ENCODE measurements at regions not wholly inside any gene's neighbourhood (a gene's known extent, or its start where the extent isn't known, plus 50 kb on each side); places are given as distances from the start of the nearest gene placed in this dataset.
"Not testable (repeated sequence)": the region's sequence is repeated elsewhere in the genome, so short reads cannot be mapped to it uniquely, and the experiment has no call there.

- Histone ChIP-seq H3K79me2 (ENCODE audit: insufficient read depth) (no peaks in the 10 kb centered on the region), H3F3A (ENCODE audit: insufficient read depth) (no peaks in the 10 kb centered on the region), H3K4me2 (ENCODE audit: unreplicated experiment) (no peak overlapping the region), H3K27me3 (replicated peaks; ENCODE audit: insufficient read depth) (no peaks in the 10 kb centered on the region), H3K9ac (no peak overlapping the region), H2AFZ (no peak overlapping the region), H3K36me3 (ENCODE audit: low read depth) (no peaks in the 10 kb centered on the region), H3K27ac (no peak overlapping the region), H3K4me1 (ENCODE audit: insufficient read depth) (no peaks in the 10 kb centered on the region), H3K9me2 (ENCODE audit: insufficient read depth) (no peaks in the 10 kb centered on the region), H3K4me3 (no peak overlapping the region), H4K20me1 (ENCODE audit: insufficient read depth) (no peaks in the 10 kb centered on the region), H3K9me3 (ENCODE audit: low read depth) (no peaks in the 10 kb centered on the region)
- DNase-seq: no peak
- WGBS, 2 experiments (ENCODE audit: low coverage in 1 of 2, low lambda C conversion rate in 2 of 2, missing lambda C conversion rate in 2 of 2): 6 to 13% methylated on average over 8 of the region's 8 CpGs
- TF ChIP-seq EZH2phosphoT487 (IDR thresholded peaks at IDR 0.05; ENCODE audit: insufficient read depth, low read depth): no peak
- TF ChIP-seq EZH2 (IDR thresholded peaks at IDR 0.05; ENCODE audit: insufficient read depth, poor library complexity, severe bottlenecking): no peak
- in situ Hi-C loops (cut with MboI): no loop called here
Measured at GRCh38 chr7:67493366-67493765, 496.7 kb downstream of the TYW1 start.

DNA sequence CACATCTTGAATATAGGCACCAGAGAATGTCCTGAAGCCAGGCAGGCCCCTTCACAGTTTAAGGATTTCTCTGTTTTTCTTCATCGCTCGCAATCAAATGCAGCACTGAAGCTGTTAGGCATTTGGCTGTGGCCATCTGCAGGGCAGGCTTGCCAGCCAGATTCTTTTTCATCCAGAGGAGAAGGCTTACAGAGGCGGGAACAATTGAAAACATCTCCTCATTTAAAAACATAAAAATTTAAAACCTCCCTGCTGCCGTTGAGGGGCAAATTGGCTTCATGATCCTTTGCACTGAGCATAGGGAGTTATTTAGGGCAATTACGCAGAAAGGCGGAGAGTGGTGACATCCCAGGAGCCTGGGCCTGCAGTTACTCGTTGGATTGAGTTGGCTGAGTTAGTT lies 500.0 kb downstream of the TYW1 start:
- Histone ChIP-seq H2AFZ (no peak overlapping the region), H3K27me3 (replicated peaks; ENCODE audit: insufficient read depth) (no peaks in the 10 kb centered on the region), H3K27ac (no peak overlapping the region), H3K9ac (no peak overlapping the region), H3K79me2 (ENCODE audit: insufficient read depth) (no peaks in the 10 kb centered on the region), H4K20me1 (ENCODE audit: insufficient read depth) (no peaks in the 10 kb centered on the region), H3K4me3 (no peak overlapping the region), H3F3A (ENCODE audit: insufficient read depth) (no peaks in the 10 kb centered on the region), H3K9me2 (ENCODE audit: insufficient read depth) (no peaks in the 10 kb centered on the region), H3K4me2 (ENCODE audit: unreplicated experiment) (no peak overlapping the region), H3K4me1 (ENCODE audit: insufficient read depth) (no peaks in the 10 kb centered on the region), H3K36me3 (ENCODE audit: low read depth) (no peaks in the 10 kb centered on the region), H3K9me3 (ENCODE audit: low read depth) (no peaks in the 10 kb centered on the region)
- DNase-seq: no peak
- 2 to 3% methylated on average over 7 of the region's 7 CpGs for WGBS, 2 experiments (ENCODE audit: low coverage in 1 of 2, low lambda C conversion rate in 2 of 2, missing lambda C conversion rate in 2 of 2)
- in situ Hi-C loops (cut with MboI): no loop called here
- TF ChIP-seq EZH2phosphoT487 (IDR thresholded peaks at IDR 0.05; ENCODE audit: insufficient read depth, low read depth): no peak
- TF ChIP-seq EZH2 (IDR thresholded peaks at IDR 0.05; ENCODE audit: insufficient read depth, poor library complexity, severe bottlenecking): no peak

DNA sequence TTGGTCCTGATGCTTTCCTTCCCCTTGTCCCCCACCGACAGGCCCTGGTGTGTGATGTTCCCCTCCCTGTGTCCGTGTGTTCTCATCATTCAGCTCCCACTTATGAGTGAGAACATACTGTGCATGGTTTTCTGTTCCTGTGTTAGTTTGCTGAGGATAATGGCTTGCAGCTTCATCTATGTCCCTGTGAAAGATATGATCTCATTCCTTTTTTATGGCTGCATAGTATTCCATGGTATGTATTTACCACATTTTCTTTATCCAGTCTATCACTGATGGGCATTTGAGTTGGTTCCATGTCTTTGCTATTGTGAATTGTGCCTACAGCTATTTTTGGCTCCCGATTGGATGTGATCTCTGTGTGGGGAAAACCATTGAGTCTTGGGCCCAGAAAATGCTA lies 501.3 kb downstream of the TYW1 start:
- H3K4me1 ChIP-seq (ENCODE audit: insufficient read depth); in situ Hi-C loops (cut with MboI); H3K4me3 ChIP-seq; H3K79me2 ChIP-seq (ENCODE audit: insufficient read depth); H3K36me3 ChIP-seq (ENCODE audit: low read depth); DNase-seq; H3K9me3 ChIP-seq (ENCODE audit: low read depth); H3K9me2 ChIP-seq (ENCODE audit: insufficient read depth); H3K9ac ChIP-seq; H3F3A ChIP-seq (ENCODE audit: insufficient read depth); H4K20me1 ChIP-seq (ENCODE audit: insufficient read depth); H2AFZ ChIP-seq; H3K27me3 ChIP-seq (replicated peaks; ENCODE audit: insufficient read depth); H3K4me2 ChIP-seq (ENCODE audit: unreplicated experiment); H3K27ac ChIP-seq: not testable (repeated sequence)
- 23 to 26% methylated on average over 3 of the region's 3 CpGs for WGBS, 2 experiments (ENCODE audit: low coverage in 1 of 2, low lambda C conversion rate in 2 of 2, missing lambda C conversion rate in 2 of 2)

GRCh38 chr7:67502929-67503328 lies 506.3 kb downstream of the TYW1 start:
- in situ Hi-C loops (cut with MboI): no loop called here
- Histone ChIP-seq H3F3A (ENCODE audit: insufficient read depth) (no peaks in the 10 kb centered on the region), H3K4me3 (no peak overlapping the region), H3K79me2 (ENCODE audit: insufficient read depth) (no peaks in the 10 kb centered on the region), H2AFZ (no peak overlapping the region), H3K4me1 (ENCODE audit: insufficient read depth) (no peaks in the 10 kb centered on the region), H3K9me3 (ENCODE audit: low read depth) (no peaks in the 10 kb centered on the region), H3K27me3 (replicated peaks; ENCODE audit: insufficient read depth) (no peaks in the 10 kb centered on the region), H3K4me2 (ENCODE audit: unreplicated experiment) (no peak overlapping the region), H3K9me2 (ENCODE audit: insufficient read depth) (no peaks in the 10 kb centered on the region), H3K27ac (no peak overlapping the region), H3K9ac (no peak overlapping the region), H3K36me3 (ENCODE audit: low read depth) (no peaks in the 10 kb centered on the region), H4K20me1 (ENCODE audit: insufficient read depth) (no peaks in the 10 kb centered on the region)
- 15 to 20% methylated on average over 3 of the region's 3 CpGs for WGBS, 2 experiments (ENCODE audit: low coverage in 1 of 2, low lambda C conversion rate in 2 of 2, missing lambda C conversion rate in 2 of 2)
- no peak for DNase-seq
- TF ChIP-seq EZH2 (IDR thresholded peaks at IDR 0.05; ENCODE audit: insufficient read depth, poor library complexity, severe bottlenecking): no peak
- TF ChIP-seq EZH2phosphoT487 (IDR thresholded peaks at IDR 0.05; ENCODE audit: insufficient read depth, low read depth): no peak

GRCh38 chr7:67505449-67505848 lies 508.8 kb downstream of the TYW1 start:
- Histone ChIP-seq H3K9me2 (ENCODE audit: insufficient read depth) (no peaks in the 10 kb centered on the region), H3K27ac (no peak overlapping the region), H3K9ac (no peak overlapping the region), H3K4me2 (ENCODE audit: unreplicated experiment) (no peak overlapping the region), H3K36me3 (ENCODE audit: low read depth) (no peaks in the 10 kb centered on the region), H4K20me1 (ENCODE audit: insufficient read depth) (no peaks in the 10 kb centered on the region), H3F3A (ENCODE audit: insufficient read depth) (no peaks in the 10 kb centered on the region), H2AFZ (no peak overlapping the region), H3K27me3 (replicated peaks; ENCODE audit: insufficient read depth) (no peaks in the 10 kb centered on the region), H3K4me3 (no peak overlapping the region), H3K4me1 (ENCODE audit: insufficient read depth) (no peaks in the 10 kb centered on the region), H3K79me2 (ENCODE audit: insufficient read depth) (no peaks in the 10 kb centered on the region), H3K9me3 (ENCODE audit: low read depth) (no peaks in the 10 kb centered on the region)
- no peak for TF ChIP-seq EZH2 (IDR thresholded peaks at IDR 0.05; ENCODE audit: insufficient read depth, poor library complexity, severe bottlenecking)
- no peak for DNase-seq
- in situ Hi-C loops (cut with MboI): no loop called here

All from GM23248 (cell line).